GM12878 (cell line): ENCODE measurements at regions not wholly inside any gene's neighbourhood (a gene's known extent, or its start where the extent isn't known, plus 50 kb on each side); places are given as distances from the start of the nearest gene placed in this dataset.

Experiments used
- ATF2 ChIP-seq: IDR thresholded peaks from 2 replicates; pipeline ENCODE4 v1.6.1; 2012; ENCODE audit warnings: low read length, inconsistent platforms
- CHD2 ChIP-seq: IDR thresholded peaks from 2 replicates; pipeline ENCODE4 v1.6.1; 2011; ENCODE audit warnings: low read depth, low read length, improper control_type of control experiment, borderline replicate concordance
- CTCF ChIP-seq, 3 experiments: IDR thresholded peaks in 2 of 3; conservative IDR thresholded peaks in 1 of 3; 2 replicates each; pipeline ENCODE4 v1.5.1; 2011; ENCODE audit warnings: low read depth in 3 of 3, low read length in 3 of 3, mild to moderate bottlenecking in 3 of 3, control low read depth in 2 of 3, moderate library complexity in 2 of 3, inconsistent platforms in 1 of 3, mixed read lengths in 1 of 3; ENCODE audit not compliant: control insufficient read depth in 2 of 3, insufficient read depth in 1 of 3; ENCODE audit errors: extremely low read depth in 1 of 3
- EZH2 ChIP-seq: IDR thresholded peaks from 2 replicates; pipeline ENCODE4 v1.6.1; 2012; ENCODE audit warnings: low read depth, mild to moderate bottlenecking, control low read depth, inconsistent platforms, low read length, borderline replicate concordance; ENCODE audit not compliant: control insufficient read depth
- POLR2AphosphoS5 ChIP-seq: IDR thresholded peaks from 2 replicates; pipeline ENCODE4 v1.6.1; 2011; ENCODE audit warnings: mild to moderate bottlenecking, low read length, inconsistent platforms
- PRDM15 ChIP-seq: fragments of 450-650 bp; formaldehyde crosslinking; IDR thresholded peaks from 2 replicates; pipeline ENCODE4 v1.4.0; 2020; ENCODE audit warnings: mild to moderate bottlenecking, moderate library complexity
- SMARCA5 ChIP-seq: fragments of 450-650 bp; IDR thresholded peaks from 2 replicates; pipeline ENCODE4 v1.6.1; 2017; ENCODE audit warnings: mild to moderate bottlenecking
- SMC3 ChIP-seq: IDR thresholded peaks from 2 replicates; pipeline ENCODE4 v1.6.1; 2011; ENCODE audit warnings: low read length, improper control_type of control experiment, borderline replicate concordance
- TAF1 ChIP-seq: IDR thresholded peaks from 2 replicates; pipeline ENCODE4 v1.6.1; 2011; ENCODE audit warnings: mild to moderate bottlenecking, low read depth, low read length, borderline replicate concordance
- USF2 ChIP-seq: IDR thresholded peaks from 2 replicates; pipeline ENCODE4 v1.6.1; 2011; ENCODE audit warnings: low read depth, low read length, improper control_type of control experiment, borderline replicate concordance
- ZNF274 ChIP-seq: IDR thresholded peaks from one replicate; pipeline ENCODE4 v1.8.0; 2011; ENCODE audit not compliant: insufficient read length, insufficient read depth

- TF ChIP-seq CTCF (IDR thresholded peaks at IDR 0.05 in 2 of 3, conservative IDR thresholded peaks at IDR 0.05 in 1 of 3; ENCODE audit: control insufficient read depth in 2 of 3, extremely low read depth in 1 of 3, insufficient read depth in 1 of 3, low read depth in 3 of 3, low read length in 3 of 3) (no peak), POLR2AphosphoS5 (no peak), TAF1 (no peak), SMARCA5 (no peak), PRDM15 (CRISPR knock-in tag) (no peak), ZNF274 (no peak), SMC3 (no peak), ATF2 (no peak), EZH2 (no peak), CHD2 (no peak), USF2 (no peak)
These were observed 161.7 kb upstream of the AFDN start for GRCh38 chr6:167664678-167665660.
